ENCODE measurements at regions not wholly inside any gene's neighbourhood (a gene's known extent, or its start where the extent isn't known, plus 50 kb on each side); places are given as distances from the start of the nearest gene placed in this dataset.

- TF ChIP-seq ARID2 (CRISPR knock-in tag; IDR thresholded peaks at IDR 0.05; ENCODE audit: borderline replicate concordance) (no peak), ZNF569 (CRISPR knock-in tag; IDR thresholded peaks at IDR 0.05; ENCODE audit: borderline replicate concordance) (no peak)
These were observed 55.1 kb upstream of the S1PR3 start (continued) for GRCh38 chr9:88936132-88936531.

GRCh38 chr9:88936668-88937067 lies 54.6 kb upstream of the S1PR3 start:
- no peak for TF ChIP-seq U2AF2 (IDR thresholded peaks at IDR 0.05; ENCODE audit: low read depth, low read length)
- no peak for TF ChIP-seq KDM5B (CRISPR knock-in tag; IDR thresholded peaks at IDR 0.05; ENCODE audit: borderline replicate concordance)
- TF ChIP-seq MBNL3 (CRISPR knock-in tag; conservative IDR thresholded peaks at IDR 0.05), result no peak
- ChIA-PET POLR2A (no interaction called here), CTCF (ENCODE audit: low intra/inter-chr PET ratio, low total read pairs) (no interaction called here)
- Histone ChIP-seq H3K27me3 (ENCODE audit: control insufficient read depth in 1 of 2, insufficient read depth in 2 of 2, low read length in 2 of 2) (peaks cover 0 to 3% of the 10 kb centered on the region in 2 experiments; a peak in 1 of 5 replicates), H3K4me2 (ENCODE audit: low read depth, low read length) (no peak overlapping the region), H3K36me3 (replicated peaks in 1 of 2; ENCODE audit: control insufficient read depth in 1 of 2, insufficient read depth in 2 of 2, low read length in 2 of 2) (no peaks in the 10 kb centered on the region), H4K20me1 (ENCODE audit: insufficient read depth, low read length) (no peaks in the 10 kb centered on the region), H3K4me1 (ENCODE audit: insufficient read depth, low read length) (no peaks in the 10 kb centered on the region), H3K9me3 (ENCODE audit: low read length) (no peaks in the 10 kb centered on the region), H3K9ac (ENCODE audit: insufficient read depth, low read depth, low read length) (no peak overlapping the region), H3K79me2 (ENCODE audit: insufficient read depth, low read length) (no peaks in the 10 kb centered on the region), H3K4me3 (replicated peaks in 1 of 3; ENCODE audit: insufficient read depth in 1 of 3, low read depth in 2 of 3, low read length in 3 of 3) (no peak overlapping the region), H2AFZ (ENCODE audit: low read length) (no peak overlapping the region), H3K27ac (ENCODE audit: extremely low read length, insufficient read depth, low read length) (no peak overlapping the region)
- BruUV-seq (replicated peaks), result no TSS peak
- intact Hi-C loops (cut with micrococcal nuclease; ENCODE audit: unreplicated experiment), result no loop called here
- no peak for FAIRE-seq
- no peak for DNase-seq (ENCODE audit: low spot score)
- WGBS (ENCODE audit: low lambda C conversion rate), result 26% methylated on average over 5 of the region's 5 CpGs
- in situ Hi-C loops (cut with HindIII; ENCODE audit: extremely low pct_ligation_motif_present, low pct_unique_long_range_greater_than_20kb), result no loop called here
- no peak for ATAC-seq

GRCh38 chr9:88937248-88937647 lies 54.0 kb upstream of the S1PR3 start:
- FAIRE-seq (no peak), DNase-seq (ENCODE audit: low spot score) (no peak)
- TF ChIP-seq ZNF629 (CRISPR knock-in tag; conservative IDR thresholded peaks at IDR 0.05) (no peak), ZNF572 (CRISPR knock-in tag; IDR thresholded peaks at IDR 0.05) (no peak), CHD2 (IDR thresholded peaks at IDR 0.05; ENCODE audit: low read depth, low read length) (no peak), CERS6 (CRISPR knock-in tag; IDR thresholded peaks at IDR 0.05) (no peak), DBP (CRISPR knock-in tag; IDR thresholded peaks at IDR 0.05; ENCODE audit: not compliant biosample characterization) (no peak), REST (IDR thresholded peaks at IDR 0.05; ENCODE audit: borderline replicate concordance in 1 of 2, low read depth in 1 of 2, low read length in 2 of 2) (no peak), ZNF891 (CRISPR knock-in tag; IDR thresholded peaks at IDR 0.05) (no peak)

More at GRCh38 chr9:88937248-88937647, 54.0 kb upstream of the S1PR3 start:
- H4K20me1 ChIP-seq (ENCODE audit: insufficient read depth, low read length), result no peaks in the 10 kb centered on the region
- H3K27ac ChIP-seq (ENCODE audit: extremely low read length, insufficient read depth, low read length), result no peak overlapping the region
- H3K4me2 ChIP-seq (ENCODE audit: low read depth, low read length), result no peak overlapping the region
- peaks cover 0 to 2% of the 10 kb centered on the region in 2 experiments; a peak in 1 of 5 replicates for H3K27me3 ChIP-seq (ENCODE audit: control insufficient read depth in 1 of 2, insufficient read depth in 2 of 2, low read length in 2 of 2)
- H3K36me3 ChIP-seq (replicated peaks in 1 of 2; ENCODE audit: control insufficient read depth in 1 of 2, insufficient read depth in 2 of 2, low read length in 2 of 2), result no peaks in the 10 kb centered on the region
- no peaks in the 10 kb centered on the region for H3K4me1 ChIP-seq (ENCODE audit: insufficient read depth, low read length)
- H3K9ac ChIP-seq (ENCODE audit: insufficient read depth, low read depth, low read length), result no peak overlapping the region
- H3K4me3 ChIP-seq (replicated peaks in 1 of 3; ENCODE audit: insufficient read depth in 1 of 3, low read depth in 2 of 3, low read length in 3 of 3), result no peak overlapping the region
- BruUV-seq (replicated peaks), result no TSS peak
- no peak overlapping the region for H2AFZ ChIP-seq (ENCODE audit: low read length)
- WGBS (ENCODE audit: low lambda C conversion rate), result 10% methylated on average over 3 of the region's 3 CpGs
- intact Hi-C loops (cut with micrococcal nuclease; ENCODE audit: unreplicated experiment) (no loop called here), in situ Hi-C loops (cut with HindIII; ENCODE audit: extremely low pct_ligation_motif_present, low pct_unique_long_range_greater_than_20kb) (no loop called here)
- ATAC-seq, result no peak
- H3K9me3 ChIP-seq (ENCODE audit: low read length), result no peaks in the 10 kb centered on the region
- ChIA-PET CTCF (ENCODE audit: low intra/inter-chr PET ratio, low total read pairs) (no interaction called here), POLR2A (no interaction called here)
- H3K79me2 ChIP-seq (ENCODE audit: insufficient read depth, low read length), result no peaks in the 10 kb centered on the region
